ENCODE measurements at regions not wholly inside any gene's neighbourhood (a gene's known extent, or its start where the extent isn't known, plus 50 kb on each side); places are given as distances from the start of the nearest gene placed in this dataset.

DNA sequence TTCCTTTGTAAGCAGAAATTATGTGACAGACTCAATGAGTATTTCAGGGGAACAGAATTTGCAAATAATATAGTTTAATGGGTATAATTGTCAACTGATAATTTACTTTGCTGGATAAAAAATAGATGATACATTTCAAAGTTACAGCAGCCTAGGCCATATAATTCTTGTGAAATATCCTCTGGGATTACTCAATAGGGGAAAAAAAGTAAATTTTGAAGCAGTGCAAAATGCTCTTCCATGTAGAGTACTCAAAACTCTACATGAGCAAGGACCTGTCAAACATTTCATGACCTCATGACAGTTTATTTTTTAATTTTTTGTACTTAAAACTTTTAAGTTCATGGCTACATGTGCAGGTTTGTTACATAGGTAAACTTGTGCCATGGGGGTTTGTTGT lies 163.3 kb downstream of the DACT1 start:
- Histone ChIP-seq H3K9me3 (ENCODE audit: insufficient read depth in 2 of 2, low read depth in 1 of 2, low read length in 1 of 2) (no peaks in the 10 kb centered on the region), H3K4me2 (ENCODE audit: insufficient read depth in 1 of 2, low read depth in 2 of 2, low read length in 2 of 2) (no peak overlapping the region), H3K23ac (ENCODE audit: insufficient read length) (no peak overlapping the region), H3K18ac (ENCODE audit: extremely low read depth, low read length) (no peak overlapping the region), H3K4me1 (replicated peaks in 1 of 4; ENCODE audit: control insufficient read depth in 3 of 4, insufficient read depth in 4 of 4, low read length in 3 of 4) (no peaks in the 10 kb centered on the region), H2AK5ac (ENCODE audit: low read depth, low read length) (no peak overlapping the region), H4K8ac (ENCODE audit: extremely low read depth, insufficient read depth, low read length) (no peak overlapping the region), H4K91ac (replicated peaks; ENCODE audit: insufficient read length, low read length) (no peak overlapping the region), H3K27me3 (replicated peaks in 1 of 4; ENCODE audit: control insufficient read depth in 3 of 4, extremely low read depth in 1 of 4, insufficient read depth in 3 of 4, low read length in 3 of 4) (no peaks in the 10 kb centered on the region), H2BK5ac (ENCODE audit: low read depth, low read length) (no peak overlapping the region), H3K79me2 (ENCODE audit: control insufficient read depth in 1 of 2, insufficient read depth in 2 of 2, low read length in 2 of 2) (no peaks in the 10 kb centered on the region), H3K14ac (ENCODE audit: insufficient read length) (no peak overlapping the region), H2BK15ac (ENCODE audit: low read length) (no peak overlapping the region), H2BK120ac (replicated peaks; ENCODE audit: low read depth, low read length) (no peak overlapping the region), H3K23me2 (ENCODE audit: low read depth, low read length) (no peaks in the 10 kb centered on the region), H3K56ac (replicated peaks; ENCODE audit: insufficient read length, low read depth, low read length) (no peak overlapping the region), H3K36me3 (ENCODE audit: control insufficient read depth in 2 of 4, insufficient read depth in 4 of 4, low read length in 3 of 4) (no peaks in the 10 kb centered on the region), H2AFZ (ENCODE audit: low read length) (no peak overlapping the region), H3K4ac (replicated peaks; ENCODE audit: insufficient read length, low read depth, low read length) (no peak overlapping the region), H4K5ac (ENCODE audit: insufficient read length, low read depth, low read length) (no peak overlapping the region), H2BK20ac (ENCODE audit: low read length) (no peak overlapping the region), H2BK12ac (ENCODE audit: low read depth, low read length) (no peak overlapping the region), H3K79me1 (ENCODE audit: low read depth, low read length) (no peaks in the 10 kb centered on the region), H4K20me1 (replicated peaks in 1 of 2; ENCODE audit: control insufficient read depth in 1 of 2, insufficient read depth in 2 of 2, low read length in 2 of 2) (no peaks in the 10 kb centered on the region), H3K9ac (replicated peaks in 1 of 4; ENCODE audit: extremely low read depth in 1 of 4, low read depth in 3 of 4, low read length in 3 of 4) (no peak overlapping the region), H3K4me3 (ENCODE audit: extremely low read depth in 1 of 4, insufficient read depth in 2 of 4, low read depth in 3 of 4, low read length in 4 of 4) (no peak overlapping the region), H3K27ac (ENCODE audit: low read depth, low read length) (no peak overlapping the region)
- TF ChIP-seq SIRT6 (IDR thresholded peaks at IDR 0.05; ENCODE audit: low read length) = no peak
- no peak for TF ChIP-seq CTBP2 (IDR thresholded peaks at IDR 0.05; ENCODE audit: borderline replicate concordance, insufficient read depth, insufficient read length, low read length)
- TF ChIP-seq BCL11A (IDR thresholded peaks at IDR 0.05; ENCODE audit: low read depth in 2 of 2, low read length in 2 of 2) = no peak
- TF ChIP-seq TAF7 (optimal IDR thresholded peaks at IDR 0.05; ENCODE audit: borderline replicate concordance, low read depth, low read length) = no peak
- no peak for TF ChIP-seq HDAC6 (IDR thresholded peaks at IDR 0.05; ENCODE audit: low read depth, low read length)
- TF ChIP-seq EP300 (IDR thresholded peaks at IDR 0.05; ENCODE audit: borderline replicate concordance in 1 of 2, low read depth in 2 of 2, low read length in 2 of 2) = no peak
- POLR2A ChIA-PET (ENCODE audit: partially characterized antibody) = no interaction called here
- DNase-seq (ENCODE audit: low read depth in 1 of 2, low spot score in 2 of 2) (no peak), FAIRE-seq (no peak)
- CTCF ChIA-PET (ENCODE audit: partially characterized antibody) = no interaction called here
